ENCODE measurements at regions not wholly inside any gene's neighbourhood (a gene's known extent, or its start where the extent isn't known, plus 50 kb on each side); places are given as distances from the start of the nearest gene placed in this dataset.

DNA sequence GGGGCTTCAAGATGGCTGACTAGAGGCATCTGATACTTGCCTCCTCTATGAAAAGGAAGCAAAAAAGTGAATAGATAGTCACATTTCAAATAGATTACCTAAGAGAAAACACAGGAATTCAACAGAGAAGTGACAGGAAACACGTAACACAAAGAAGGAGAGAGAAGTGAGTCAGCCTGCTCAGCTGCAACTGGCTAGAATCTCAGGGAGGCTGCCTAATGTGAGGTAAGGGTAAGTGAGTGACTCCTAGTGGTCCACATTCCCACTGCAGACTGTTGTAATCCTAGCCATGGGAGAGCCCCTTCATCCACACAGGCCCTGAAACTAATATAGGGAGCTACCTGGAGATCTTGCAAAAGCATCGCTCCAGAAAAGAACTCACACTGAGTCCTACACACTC lies 179.2 kb downstream of the SLC7A11 start:
- TF ChIP-seq CTCF (IDR thresholded peaks at IDR 0.05 in 8 of 11, conservative IDR thresholded peaks at IDR 0.05 in 3 of 11): no peak
- TF ChIP-seq POLR2A (IDR thresholded peaks at IDR 0.05): no peak
- no peak for TF ChIP-seq POLR2AphosphoS5 (IDR thresholded peaks at IDR 0.05)
